ENCODE measurements at regions not wholly inside any gene's neighbourhood (a gene's known extent, or its start where the extent isn't known, plus 50 kb on each side); places are given as distances from the start of the nearest gene placed in this dataset.

GRCh38 chr13:54958781-54959180 lies 1930.2 kb downstream of the OLFM4 start:
- Histone ChIP-seq H3K4me2 (ENCODE audit: extremely low read depth, insufficient read depth, low read length) (no peak overlapping the region), H3K27me3 (ENCODE audit: control insufficient read depth, insufficient read depth, low read length) (no peaks in the 10 kb centered on the region), H3K27ac (ENCODE audit: insufficient read depth, low read length) (no peak overlapping the region), H3K9me3 (ENCODE audit: control insufficient read depth, insufficient read depth, low read depth, low read length) (no peaks in the 10 kb centered on the region), H3K79me2 (ENCODE audit: control insufficient read depth, insufficient read depth, low read length) (no peaks in the 10 kb centered on the region), H3K36me3 (ENCODE audit: control insufficient read depth, insufficient read depth, low read length) (no peaks in the 10 kb centered on the region), H3K4me1 (ENCODE audit: control insufficient read depth, extremely low read depth, insufficient read depth, low read length) (no peaks in the 10 kb centered on the region), H3K4me3 (replicated peaks in 1 of 4; ENCODE audit: control extremely low read depth in 1 of 4, insufficient read depth in 1 of 4, low read depth in 3 of 4, low read length in 4 of 4) (no peak overlapping the region), H4K20me1 (ENCODE audit: control insufficient read depth, extremely low read depth, insufficient read depth, low read length) (no peaks in the 10 kb centered on the region), H2AFZ (ENCODE audit: low read length) (no peak overlapping the region), H3K9ac (ENCODE audit: insufficient read depth, low read length) (no peak overlapping the region)
- no peak for TF ChIP-seq CTCF (conservative IDR thresholded peaks at IDR 0.05 in 1 of 2, IDR thresholded peaks at IDR 0.05 in 1 of 2; ENCODE audit: low read depth in 1 of 2, low read length in 2 of 2)
- no peak for TF ChIP-seq EZH2 (IDR thresholded peaks at IDR 0.05; ENCODE audit: low read length, missing control alignments)
- DNase-seq (ENCODE audit: low read depth in 2 of 2) = no peak

- no peak overlapping the region for H2AFZ ChIP-seq (ENCODE audit: low read length)
- TF ChIP-seq EZH2 (IDR thresholded peaks at IDR 0.05; ENCODE audit: low read length, missing control alignments) (no peak), CTCF (conservative IDR thresholded peaks at IDR 0.05 in 1 of 2, IDR thresholded peaks at IDR 0.05 in 1 of 2; ENCODE audit: low read depth in 1 of 2, low read length in 2 of 2) (no peak)
- H3K36me3 ChIP-seq (ENCODE audit: control insufficient read depth, insufficient read depth, low read length) = no peaks in the 10 kb centered on the region
- no peaks in the 10 kb centered on the region for H3K4me1 ChIP-seq (ENCODE audit: control insufficient read depth, extremely low read depth, insufficient read depth, low read length)
- H3K4me3 ChIP-seq (replicated peaks in 1 of 4; ENCODE audit: control extremely low read depth in 1 of 4, insufficient read depth in 1 of 4, low read depth in 3 of 4, low read length in 4 of 4) = no peak overlapping the region
- H3K79me2 ChIP-seq (ENCODE audit: control insufficient read depth, insufficient read depth, low read length) = no peaks in the 10 kb centered on the region
- H3K9ac ChIP-seq (ENCODE audit: insufficient read depth, low read length) = no peak overlapping the region
- no peak overlapping the region for H3K4me2 ChIP-seq (ENCODE audit: extremely low read depth, insufficient read depth, low read length)
- DNase-seq (ENCODE audit: low read depth in 2 of 2) = peak; percentile 6 to 63
- H3K27ac ChIP-seq (ENCODE audit: insufficient read depth, low read length) = no peak overlapping the region
- no peaks in the 10 kb centered on the region for H3K9me3 ChIP-seq (ENCODE audit: control insufficient read depth, insufficient read depth, low read depth, low read length)
- no peaks in the 10 kb centered on the region for H3K27me3 ChIP-seq (ENCODE audit: control insufficient read depth, insufficient read depth, low read length)
- H4K20me1 ChIP-seq (ENCODE audit: control insufficient read depth, extremely low read depth, insufficient read depth, low read length) = no peaks in the 10 kb centered on the region
These were observed 1937.3 kb downstream of the OLFM4 start for GRCh38 chr13:54965881-54966280.

GRCh38 chr13:54972838-54973237 lies 1944.2 kb downstream of the OLFM4 start:
- Histone ChIP-seq H3K9me3 (ENCODE audit: control insufficient read depth, insufficient read depth, low read depth, low read length) (no peaks in the 10 kb centered on the region), H3K4me3 (replicated peaks in 1 of 4; ENCODE audit: control extremely low read depth in 1 of 4, insufficient read depth in 1 of 4, low read depth in 3 of 4, low read length in 4 of 4) (no peak overlapping the region), H3K27ac (ENCODE audit: insufficient read depth, low read length) (no peak overlapping the region), H3K79me2 (ENCODE audit: control insufficient read depth, insufficient read depth, low read length) (no peaks in the 10 kb centered on the region), H3K9ac (ENCODE audit: insufficient read depth, low read length) (no peak overlapping the region), H4K20me1 (ENCODE audit: control insufficient read depth, extremely low read depth, insufficient read depth, low read length) (no peaks in the 10 kb centered on the region), H3K4me1 (ENCODE audit: control insufficient read depth, extremely low read depth, insufficient read depth, low read length) (no peaks in the 10 kb centered on the region), H3K27me3 (ENCODE audit: control insufficient read depth, insufficient read depth, low read length) (no peaks in the 10 kb centered on the region), H2AFZ (ENCODE audit: low read length) (no peak overlapping the region), H3K36me3 (ENCODE audit: control insufficient read depth, insufficient read depth, low read length) (no peaks in the 10 kb centered on the region), H3K4me2 (ENCODE audit: extremely low read depth, insufficient read depth, low read length) (no peak overlapping the region)
- TF ChIP-seq EZH2 (IDR thresholded peaks at IDR 0.05; ENCODE audit: low read length, missing control alignments) (no peak), CTCF (conservative IDR thresholded peaks at IDR 0.05 in 1 of 2, IDR thresholded peaks at IDR 0.05 in 1 of 2; ENCODE audit: low read depth in 1 of 2, low read length in 2 of 2) (no peak)
- DNase-seq (ENCODE audit: low read depth in 2 of 2) = no peak
